Ovary (tissue), 7 donors: ENCODE measurements at regions not wholly inside any gene's neighbourhood (a gene's known extent, or its start where the extent isn't known, plus 50 kb on each side); places are given as distances from the start of the nearest gene placed in this dataset.

Experiments
- DNase-seq, 5 donors: peaks; one replicate each; pipeline ENCODE4 v3.0.0-alpha.2; 2019 to 2020
- H3K27ac ChIP-seq, 2 donors: fragments of 200-600 bp; one replicate each; pipeline versions ENCODE4 v1.5.1 to v1.8.0; 2019 to 2022
- H3K27me3 ChIP-seq: fragments of 200-600 bp; one replicate; pipeline ENCODE4 v1.8.0; 2022
- H3K36me3 ChIP-seq: fragments of 200-600 bp; sonication (generic); one replicate; pipeline ENCODE4 v1.5.1; 2019
- H3K4me1 ChIP-seq: one replicate; pipeline ENCODE4 v1.8.1; 2013; ENCODE audit warnings: mild to moderate bottlenecking, moderate library complexity; ENCODE audit not compliant: insufficient read depth
- H3K4me3 ChIP-seq: fragments of 200-600 bp; sonication (generic); one replicate; pipeline ENCODE4 v1.5.1; 2017
- H3K9me3 ChIP-seq, 2 donors: fragments of 200-600 bp in 1 of 2; sonication (generic) in 1 of 2; one replicate each; pipeline versions ENCODE4 v1.5.1 to v1.8.1; 2013 to 2019; ENCODE audit warnings: mild to moderate bottlenecking in 1 of 2, moderate library complexity in 1 of 2
- CTCF ChIP-seq, 3 donors: fragments of 450-650 bp in 2 of 3; fragments of 200-600 bp in 1 of 3; IDR thresholded peaks; one replicate each; pipeline versions ENCODE4 v1.5.1 to v1.8.0; 2016 to 2022; ENCODE audit warnings: antibody characterized with exemption in 3 of 3, mild to moderate bottlenecking in 1 of 3
- EP300 ChIP-seq: sonication (generic); formaldehyde crosslinking; IDR thresholded peaks from one replicate; pipeline ENCODE4 v1.6.1; 2017; ENCODE audit warnings: antibody characterized with exemption
- POLR2A ChIP-seq: fragments of 450-650 bp; IDR thresholded peaks from one replicate; pipeline ENCODE4 v1.6.1; 2017; ENCODE audit warnings: antibody characterized with exemption, mild to moderate bottlenecking, moderate library complexity
- WGBS, 3 donors: extraction: QIAGEN DNeasy Blood & Tissue Kit in 1 of 3; methylation state at CpG; one replicate each; pipeline versions ENCODE4 v1.1.5 to v1.1.7; 2013 to 2017; 5-methylcytosine and 5-hydroxymethylcytosine counted together
- intact Hi-C, 4 donors: fragments of 100-400 bp; cut with DNase I; formaldehyde crosslinking; loops; one replicate each; pipeline versions ENCODE4 v1.11.0 to v1.15.1; 2022 to 2023
- donor health status: DM: no; HTN: no; CAD: no; lungs with moderate emphysema.
- donor health status: DM: no; HTN: no; CAD: no.
- donor health status: Bipolar disorder and iron deficiency.
- donor health status: DM: no; HTN: no; CAD: no.
- donor health status: DM: yes; HTN: yes; CAD: no.

DNA sequence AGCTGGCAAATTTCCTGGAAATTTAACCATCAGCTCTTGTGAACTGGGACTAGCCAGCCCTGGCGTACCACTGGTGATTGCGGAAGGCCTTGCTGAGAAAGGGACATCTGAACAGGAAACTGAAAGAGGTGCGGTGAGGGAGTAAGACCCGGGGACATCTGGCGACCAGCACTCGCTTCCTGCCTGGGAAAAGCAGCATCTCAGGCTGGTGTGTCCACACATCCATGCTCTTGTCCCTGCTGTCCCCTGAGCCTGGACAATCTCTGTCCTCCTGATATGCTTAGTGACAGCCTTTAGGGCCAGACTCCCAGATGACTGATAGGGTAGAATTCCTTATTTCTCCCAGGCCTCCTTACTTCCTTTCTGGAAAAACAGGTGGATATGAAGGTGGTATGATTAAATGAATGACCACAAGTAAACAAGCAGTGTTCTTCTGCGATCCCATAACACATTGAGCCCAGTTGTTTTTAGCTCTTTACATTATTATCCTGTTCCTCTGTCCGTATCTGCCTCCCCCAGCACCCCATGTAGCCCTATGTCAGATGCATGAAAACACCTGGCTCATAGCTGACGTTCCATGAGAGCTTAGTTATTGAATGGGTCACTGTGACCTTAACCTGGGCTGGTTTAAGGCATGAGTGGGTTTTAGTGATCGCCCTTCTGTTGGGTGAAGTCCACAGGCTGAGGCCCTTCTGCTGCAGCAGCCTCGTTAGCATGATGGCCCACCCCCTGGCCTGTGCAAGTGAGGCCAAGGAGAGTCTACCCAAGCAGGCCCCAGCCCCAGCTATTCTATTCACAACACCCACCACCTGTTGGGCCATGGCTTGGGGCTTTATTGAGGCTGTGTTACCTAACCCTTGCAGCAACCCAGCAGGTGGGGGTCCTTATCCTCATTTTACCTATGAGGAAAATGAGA is 76.1 kb upstream of the GADD45A start:
- WGBS, 3 donors, result 64 to 74% (median 72%) methylated on average over 11 of the region's 11 CpGs
- no peak for TF ChIP-seq EP300
- TF ChIP-seq POLR2A, result no peak
- no peak for TF ChIP-seq CTCF (IDR thresholded peaks at IDR 0.05)
- H3K27me3 ChIP-seq, result no peaks in the 10 kb centered on the region
- no peak overlapping the region for H3K4me3 ChIP-seq
- intact Hi-C loops, result no loop called here
- H3K4me1 ChIP-seq, result peaks cover 24% of the 10 kb centered on the region
- no peak overlapping the region for H3K27ac ChIP-seq
- H3K9me3 ChIP-seq, result no peaks in the 10 kb centered on the region
- no peak for DNase-seq
- H3K36me3 ChIP-seq, result no peaks in the 10 kb centered on the region

GRCh38 chr1:67609577-67610341 is 75.2 kb upstream of the GADD45A start:
- TF ChIP-seq EP300 (no peak), POLR2A (no peak), CTCF (IDR thresholded peaks at IDR 0.05) (no peak)
- H3K4me3 ChIP-seq, result no peak overlapping the region
- H3K4me1 ChIP-seq, result peaks cover 22% of the 10 kb centered on the region
- H3K36me3 ChIP-seq, result no peaks in the 10 kb centered on the region
- no peaks in the 10 kb centered on the region for H3K9me3 ChIP-seq
- WGBS, 3 donors, result 91 to 95% (median 93%) methylated on average over 10 of the region's 10 CpGs
- no peak overlapping the region for H3K27ac ChIP-seq
- no peaks in the 10 kb centered on the region for H3K27me3 ChIP-seq
- DNase-seq, result no peak
- intact Hi-C loops, result no loop called here

DNA sequence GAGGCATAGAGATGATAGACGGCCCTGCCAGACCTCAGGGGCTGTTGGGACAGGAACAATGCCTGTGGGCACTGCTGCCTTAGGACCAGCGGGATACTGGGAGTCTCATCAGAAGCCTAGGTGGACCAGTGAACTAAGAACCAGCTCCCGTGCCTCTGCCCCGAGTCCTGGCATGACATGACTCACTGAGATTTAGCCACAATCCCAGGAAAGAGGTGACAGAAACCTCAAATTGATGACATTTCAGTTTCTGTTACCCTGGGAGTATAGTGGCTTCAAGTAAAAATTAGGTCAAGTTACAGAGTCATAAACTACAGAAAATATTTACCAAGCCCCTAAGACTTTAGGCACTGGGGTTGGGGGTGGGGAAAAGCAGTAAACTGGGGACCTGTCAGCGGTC is 74.6 kb upstream of the GADD45A start:
- Histone ChIP-seq H3K4me3 (no peak overlapping the region), H3K9me3 (no peaks in the 10 kb centered on the region), H3K36me3 (no peaks in the 10 kb centered on the region), H3K27me3 (no peaks in the 10 kb centered on the region), H3K27ac (no peak overlapping the region), H3K4me1 (peaks cover 17% of the 10 kb centered on the region)
- 94 to 98% (median 96%) methylated on average over 5 of the region's 5 CpGs for WGBS, 3 donors
- no peak for DNase-seq
- TF ChIP-seq POLR2A, result no peak
- TF ChIP-seq CTCF (IDR thresholded peaks at IDR 0.05), result no peak
- no peak for TF ChIP-seq EP300
- intact Hi-C loops, result no loop called here

- no peaks in the 10 kb centered on the region for H3K36me3 ChIP-seq
- H3K4me3 ChIP-seq, result no peak overlapping the region
- no peak overlapping the region for H3K27ac ChIP-seq
- H3K27me3 ChIP-seq, result no peaks in the 10 kb centered on the region
- DNase-seq, result no peak
- H3K9me3 ChIP-seq, result no peaks in the 10 kb centered on the region
- TF ChIP-seq EP300, result no peak
- no peak for TF ChIP-seq POLR2A
- no peak for TF ChIP-seq CTCF (IDR thresholded peaks at IDR 0.05)
- WGBS, 3 donors, result 59 to 80% (median 77%) methylated on average over 3 of the region's 3 CpGs
- intact Hi-C loops, result no loop called here
- H3K4me1 ChIP-seq, result peaks cover 19% of the 10 kb centered on the region
These were observed 73.2 kb upstream of the GADD45A start for GRCh38 chr1:67611846-67612245.
